ENCODE measurements at regions not wholly inside any gene's neighbourhood (a gene's known extent, or its start where the extent isn't known, plus 50 kb on each side); places are given as distances from the start of the nearest gene placed in this dataset.
"Not testable (repeated sequence)": the region's sequence is repeated elsewhere in the genome, so short reads cannot be mapped to it uniquely, and the experiment has no call there.

GRCh38 chr6:169862043-169862891 is 110.8 kb downstream of the ERMARD start:
- Histone ChIP-seq H3K4me3 (ENCODE audit: low read depth in 1 of 2, low read length in 2 of 2) (no peak overlapping the region), H3K9me3 (ENCODE audit: low read length) (no peaks in the 10 kb centered on the region), H3K4me1 (ENCODE audit: insufficient read depth, low read length) (no peaks in the 10 kb centered on the region), H3K36me3 (ENCODE audit: insufficient read depth, low read length) (no peaks in the 10 kb centered on the region), H3K27me3 (ENCODE audit: control insufficient read depth in 1 of 2, insufficient read depth in 2 of 2, low read length in 2 of 2) (no peaks in the 10 kb centered on the region), H3K27ac (ENCODE audit: low read depth, low read length) (no peak overlapping the region), H3K9ac (ENCODE audit: low read length) (no peak overlapping the region)

- H3K4me3 ChIP-seq (ENCODE audit: low read depth in 1 of 2, low read length in 2 of 2), result no peak overlapping the region
- H3K9ac ChIP-seq (ENCODE audit: low read length), result no peak overlapping the region
- no peaks in the 10 kb centered on the region for H3K36me3 ChIP-seq (ENCODE audit: insufficient read depth, low read length)
- no peak overlapping the region for H3K27ac ChIP-seq (ENCODE audit: low read depth, low read length)
- no peaks in the 10 kb centered on the region for H3K9me3 ChIP-seq (ENCODE audit: low read length)
- no peaks in the 10 kb centered on the region for H3K4me1 ChIP-seq (ENCODE audit: insufficient read depth, low read length)
- no peaks in the 10 kb centered on the region for H3K27me3 ChIP-seq (ENCODE audit: control insufficient read depth in 1 of 2, insufficient read depth in 2 of 2, low read length in 2 of 2)
These were observed 110.1 kb downstream of the ERMARD start for GRCh38 chr6:169861431-169862042.

GRCh38 chr6:169859978-169860703 is 108.7 kb downstream of the ERMARD start:
- Histone ChIP-seq H3K27me3 (ENCODE audit: control insufficient read depth in 1 of 2, insufficient read depth in 2 of 2, low read length in 2 of 2) (no peaks in the 10 kb centered on the region), H3K27ac (ENCODE audit: low read depth, low read length) (no peak overlapping the region), H3K9me3 (ENCODE audit: low read length) (no peaks in the 10 kb centered on the region), H3K9ac (ENCODE audit: low read length) (no peak overlapping the region), H3K4me1 (ENCODE audit: insufficient read depth, low read length) (no peaks in the 10 kb centered on the region), H3K4me3 (ENCODE audit: low read depth in 1 of 2, low read length in 2 of 2) (no peak overlapping the region), H3K36me3 (ENCODE audit: insufficient read depth, low read length) (no peaks in the 10 kb centered on the region)

GRCh38 chr6:169859401-169859977 is 108.1 kb downstream of the ERMARD start:
- Histone ChIP-seq H3K4me3 (ENCODE audit: low read depth in 1 of 2, low read length in 2 of 2) (no peak overlapping the region), H3K9me3 (ENCODE audit: low read length) (no peaks in the 10 kb centered on the region), H3K4me1 (ENCODE audit: insufficient read depth, low read length) (no peaks in the 10 kb centered on the region), H3K9ac (ENCODE audit: low read length) (no peak overlapping the region), H3K36me3 (ENCODE audit: insufficient read depth, low read length) (no peaks in the 10 kb centered on the region), H3K27ac (ENCODE audit: low read depth, low read length) (no peak overlapping the region), H3K27me3 (ENCODE audit: control insufficient read depth in 1 of 2, insufficient read depth in 2 of 2, low read length in 2 of 2) (no peaks in the 10 kb centered on the region)

GRCh38 chr6:169858935-169859351 is 107.5 kb downstream of the ERMARD start:
- Histone ChIP-seq H3K36me3 (ENCODE audit: insufficient read depth, low read length) (no peaks in the 10 kb centered on the region), H3K27ac (ENCODE audit: low read depth, low read length) (no peak overlapping the region), H3K9ac (ENCODE audit: low read length) (no peak overlapping the region), H3K27me3 (ENCODE audit: control insufficient read depth in 1 of 2, insufficient read depth in 2 of 2, low read length in 2 of 2) (no peaks in the 10 kb centered on the region), H3K9me3 (ENCODE audit: low read length) (no peaks in the 10 kb centered on the region), H3K4me1 (ENCODE audit: insufficient read depth, low read length) (no peaks in the 10 kb centered on the region), H3K4me3 (ENCODE audit: low read depth in 1 of 2, low read length in 2 of 2) (no peak overlapping the region)

GRCh38 chr6:169858293-169858934 is 107.0 kb downstream of the ERMARD start:
- H3K9ac ChIP-seq (ENCODE audit: low read length), result no peak overlapping the region
- H3K27me3 ChIP-seq (ENCODE audit: control insufficient read depth in 1 of 2, insufficient read depth in 2 of 2, low read length in 2 of 2), result no peaks in the 10 kb centered on the region
- no peak overlapping the region for H3K27ac ChIP-seq (ENCODE audit: low read depth, low read length)
- no peaks in the 10 kb centered on the region for H3K36me3 ChIP-seq (ENCODE audit: insufficient read depth, low read length)
- H3K9me3 ChIP-seq (ENCODE audit: low read length), result no peaks in the 10 kb centered on the region
- no peaks in the 10 kb centered on the region for H3K4me1 ChIP-seq (ENCODE audit: insufficient read depth, low read length)
- H3K4me3 ChIP-seq (ENCODE audit: low read depth in 1 of 2, low read length in 2 of 2), result no peak overlapping the region

- Histone ChIP-seq H3K9ac (ENCODE audit: low read length) (no peak overlapping the region), H3K4me1 (ENCODE audit: insufficient read depth, low read length) (no peaks in the 10 kb centered on the region), H3K36me3 (ENCODE audit: insufficient read depth, low read length) (no peaks in the 10 kb centered on the region), H3K27me3 (ENCODE audit: control insufficient read depth in 1 of 2, insufficient read depth in 2 of 2, low read length in 2 of 2) (no peaks in the 10 kb centered on the region), H3K27ac (ENCODE audit: low read depth, low read length) (no peak overlapping the region), H3K9me3 (ENCODE audit: low read length) (no peaks in the 10 kb centered on the region), H3K4me3 (ENCODE audit: low read depth in 1 of 2, low read length in 2 of 2) (no peak overlapping the region)
These were observed 106.2 kb downstream of the ERMARD start for GRCh38 chr6:169857343-169858292.

GRCh38 chr6:169856442-169857342 is 105.3 kb downstream of the ERMARD start:
- H3K36me3 ChIP-seq (ENCODE audit: insufficient read depth, low read length); H3K9me3 ChIP-seq (ENCODE audit: low read length); H3K27me3 ChIP-seq (ENCODE audit: control insufficient read depth in 1 of 2, insufficient read depth in 2 of 2, low read length in 2 of 2); H3K4me3 ChIP-seq (ENCODE audit: low read depth in 1 of 2, low read length in 2 of 2); H3K27ac ChIP-seq (ENCODE audit: low read depth, low read length); H3K9ac ChIP-seq (ENCODE audit: low read length); H3K4me1 ChIP-seq (ENCODE audit: insufficient read depth, low read length): not testable (repeated sequence)

GRCh38 chr6:169854813-169855212 is 103.4 kb downstream of the ERMARD start:
- no peaks in the 10 kb centered on the region for H3K27me3 ChIP-seq (ENCODE audit: control insufficient read depth in 1 of 2, insufficient read depth in 2 of 2, low read length in 2 of 2)
- no peaks in the 10 kb centered on the region for H3K9me3 ChIP-seq (ENCODE audit: low read length)
- no peak overlapping the region for H3K4me3 ChIP-seq (ENCODE audit: low read depth in 1 of 2, low read length in 2 of 2)
- H3K27ac ChIP-seq (ENCODE audit: low read depth, low read length), result no peak overlapping the region
- H3K9ac ChIP-seq (ENCODE audit: low read length), result no peak overlapping the region
- no peaks in the 10 kb centered on the region for H3K4me1 ChIP-seq (ENCODE audit: insufficient read depth, low read length)
- H3K36me3 ChIP-seq (ENCODE audit: insufficient read depth, low read length), result no peaks in the 10 kb centered on the region

All from muscle layer of colon (tissue), 2 donors.